SJSA1 (cell line): ENCODE measurements at regions not wholly inside any gene's neighbourhood (a gene's known extent, or its start where the extent isn't known, plus 50 kb on each side); places are given as distances from the start of the nearest gene placed in this dataset.

Experiments used
- DNase-seq, 2 experiments: peaks; one replicate each; pipeline ENCODE4 v3.0.0-alpha.2; 2015 to 2020; ENCODE audit warnings: low spot score in 2 of 2, low read depth in 1 of 2
- H3K27ac ChIP-seq: fragments of 250-450 bp; sonication (Bioruptor Pico); 2 replicates; pipeline ENCODE4 v1.5.1; 2020; ENCODE audit warnings: mild to moderate bottlenecking, moderate library complexity
- H3K27me3 ChIP-seq: fragments of 250-450 bp; sonication (Bioruptor Pico); replicated peaks from 2 replicates; pipeline ENCODE4 v1.5.1; 2020; ENCODE audit warnings: mild to moderate bottlenecking, moderate library complexity
- H3K36me3 ChIP-seq: fragments of 250-450 bp; sonication (Bioruptor Pico); 2 replicates; pipeline ENCODE4 v1.5.1; 2020; ENCODE audit warnings: mild to moderate bottlenecking
- H3K4me1 ChIP-seq: fragments of 250-450 bp; sonication (Bioruptor Pico); replicated peaks from 2 replicates; pipeline ENCODE4 v1.6.1; 2021; ENCODE audit warnings: mild to moderate bottlenecking
- H3K4me3 ChIP-seq: fragments of 250-450 bp; sonication (Bioruptor Pico); 2 replicates; pipeline ENCODE4 v1.5.1; 2020; ENCODE audit warnings: mild to moderate bottlenecking
- H3K9me3 ChIP-seq: fragments of 250-450 bp; sonication (Bioruptor Pico); replicated peaks from 2 replicates; pipeline ENCODE4 v1.5.1; 2020; ENCODE audit warnings: mild to moderate bottlenecking

- Histone ChIP-seq H3K27me3 (no peaks in the 10 kb centered on the region), H3K36me3 (no peaks in the 10 kb centered on the region), H3K4me3 (no peak overlapping the region), H3K9me3 (0 out of 2 replicates have a peak, but pooled peaks cover 5% of the 10 kb centered on the region), H3K27ac (no peak overlapping the region), H3K4me1 (peaks cover 25% of the 10 kb centered on the region)
- no peak for DNase-seq
Observed at GRCh38 chr5:167684251-167684650, 607.2 kb upstream of the WWC1 start.

GRCh38 chr5:167688341-167689130, 602.9 kb upstream of the WWC1 start:
- peak in 1 of 2 experiments; percentile 66 for DNase-seq
- Histone ChIP-seq H3K9me3 (0 out of 2 replicates have a peak, but pooled peaks cover 5% of the 10 kb centered on the region), H3K27me3 (no peaks in the 10 kb centered on the region), H3K27ac (peak overlapping the region; percentile 50; the same call in 1 of the 2 replicates), H3K36me3 (no peaks in the 10 kb centered on the region), H3K4me1 (peaks cover 28% of the 10 kb centered on the region), H3K4me3 (no peak overlapping the region)

GRCh38 chr5:167694325-167695147, 596.9 kb upstream of the WWC1 start:
- no peak overlapping the region for H3K27ac ChIP-seq
- H3K36me3 ChIP-seq = no peaks in the 10 kb centered on the region
- no peaks in the 10 kb centered on the region for H3K9me3 ChIP-seq
- no peaks in the 10 kb centered on the region for H3K27me3 ChIP-seq
- no peak overlapping the region for H3K4me3 ChIP-seq
- H3K4me1 ChIP-seq = peaks cover 16% of the 10 kb centered on the region
- no peak for DNase-seq

- Histone ChIP-seq H3K4me3 (no peak overlapping the region), H3K27ac (no peak overlapping the region), H3K36me3 (no peaks in the 10 kb centered on the region), H3K4me1 (peaks cover 38% of the 10 kb centered on the region), H3K9me3 (no peaks in the 10 kb centered on the region), H3K27me3 (no peaks in the 10 kb centered on the region)
- no peak for DNase-seq
Observed at GRCh38 chr5:167696558-167697314, 594.7 kb upstream of the WWC1 start.

GRCh38 chr5:167699432-167699831, 592.0 kb upstream of the WWC1 start:
- DNase-seq = peak; percentile 96 to 99
- Histone ChIP-seq H3K36me3 (no peaks in the 10 kb centered on the region), H3K9me3 (no peaks in the 10 kb centered on the region), H3K4me1 (peaks cover 44% of the 10 kb centered on the region), H3K27ac (peak overlapping the region; percentile 99), H3K27me3 (no peaks in the 10 kb centered on the region), H3K4me3 (no peak overlapping the region)

GRCh38 chr5:167701051-167701450, 590.4 kb upstream of the WWC1 start:
- Histone ChIP-seq H3K27ac (peak overlapping the region; percentile 89), H3K27me3 (no peaks in the 10 kb centered on the region), H3K36me3 (no peaks in the 10 kb centered on the region), H3K9me3 (no peaks in the 10 kb centered on the region), H3K4me1 (peaks cover 44% of the 10 kb centered on the region), H3K4me3 (no peak overlapping the region)
- peak in 1 of 2 experiments; percentile 84 for DNase-seq

GRCh38 chr5:167702014-167702413, 589.4 kb upstream of the WWC1 start:
- H3K36me3 ChIP-seq = no peaks in the 10 kb centered on the region
- H3K4me3 ChIP-seq = no peak overlapping the region
- peak overlapping the region; percentile 89 for H3K27ac ChIP-seq

GRCh38 chr5:167708449-167708848, 583.0 kb upstream of the WWC1 start:
- peaks cover 7% of the 10 kb centered on the region for H3K4me1 ChIP-seq
- 0 out of 2 replicates have a peak, but pooled peaks cover 3% of the 10 kb centered on the region for H3K9me3 ChIP-seq
- H3K27ac ChIP-seq = no peak overlapping the region
- H3K27me3 ChIP-seq = no peaks in the 10 kb centered on the region
- DNase-seq = peak in 1 of 2 experiments; percentile 54
- H3K4me3 ChIP-seq = no peak overlapping the region
- H3K36me3 ChIP-seq = no peaks in the 10 kb centered on the region

More at GRCh38 chr5:167702014-167702413, 589.4 kb upstream of the WWC1 start:
- Histone ChIP-seq H3K9me3 (no peaks in the 10 kb centered on the region), H3K27me3 (no peaks in the 10 kb centered on the region), H3K4me1 (peaks cover 44% of the 10 kb centered on the region)
- DNase-seq = no peak

GRCh38 chr5:167709625-167710024, 581.8 kb upstream of the WWC1 start:
- 0 out of 2 replicates have a peak, but pooled peaks cover 3% of the 10 kb centered on the region for H3K9me3 ChIP-seq
- no peaks in the 10 kb centered on the region for H3K27me3 ChIP-seq
- no peak for DNase-seq
- H3K4me1 ChIP-seq = peaks cover 7% of the 10 kb centered on the region
- no peaks in the 10 kb centered on the region for H3K36me3 ChIP-seq
- no peak overlapping the region for H3K4me3 ChIP-seq
- no peak overlapping the region for H3K27ac ChIP-seq

- Histone ChIP-seq H3K9me3 (0 out of 2 replicates have a peak, but pooled peaks cover 3% of the 10 kb centered on the region), H3K4me1 (peaks cover 15% of the 10 kb centered on the region), H3K27ac (no peak overlapping the region), H3K36me3 (no peaks in the 10 kb centered on the region), H3K27me3 (no peaks in the 10 kb centered on the region), H3K4me3 (no peak overlapping the region)
- no peak for DNase-seq
Observed at GRCh38 chr5:167710444-167711073, 580.9 kb upstream of the WWC1 start.

- DNase-seq = no peak
- no peaks in the 10 kb centered on the region for H3K9me3 ChIP-seq
- no peaks in the 10 kb centered on the region for H3K27me3 ChIP-seq
- H3K27ac ChIP-seq = no peak overlapping the region
- H3K36me3 ChIP-seq = no peaks in the 10 kb centered on the region
- no peak overlapping the region for H3K4me3 ChIP-seq
- H3K4me1 ChIP-seq = peaks cover 39% of the 10 kb centered on the region
Observed at GRCh38 chr5:167712986-167713585, 578.4 kb upstream of the WWC1 start.

GRCh38 chr5:167713896-167714295, 577.5 kb upstream of the WWC1 start:
- H3K27me3 ChIP-seq = no peaks in the 10 kb centered on the region
- H3K4me1 ChIP-seq = peaks cover 40% of the 10 kb centered on the region
- H3K27ac ChIP-seq = no peak overlapping the region
- no peak overlapping the region for H3K4me3 ChIP-seq
- no peak for DNase-seq
- no peaks in the 10 kb centered on the region for H3K36me3 ChIP-seq
- no peaks in the 10 kb centered on the region for H3K9me3 ChIP-seq
